Stomach smooth muscle (tissue), 2 donors: ENCODE measurements at regions not wholly inside any gene's neighbourhood (a gene's known extent, or its start where the extent isn't known, plus 50 kb on each side); places are given as distances from the start of the nearest gene placed in this dataset.

Source experiments
- H3K27ac ChIP-seq: one replicate; pipeline ENCODE4 v1.7.0; 2013; ENCODE audit warnings: mild to moderate bottlenecking, low read length, inconsistent platforms
- H3K27me3 ChIP-seq, 2 donors: one replicate each; pipeline ENCODE4 v1.7.0; 2013; ENCODE audit warnings: low read length in 2 of 2; ENCODE audit not compliant: insufficient read depth in 2 of 2, control insufficient read depth in 1 of 2
- H3K36me3 ChIP-seq, 2 donors: one replicate each; pipeline ENCODE4 v1.7.0; 2013; ENCODE audit warnings: low read length in 2 of 2; ENCODE audit not compliant: control insufficient read depth in 2 of 2, insufficient read depth in 2 of 2
- H3K4me1 ChIP-seq: one replicate; pipeline ENCODE4 v1.7.0; 2013; ENCODE audit warnings: low read length; ENCODE audit not compliant: control insufficient read depth, insufficient read depth
- H3K4me3 ChIP-seq, 2 donors: one replicate each; pipeline ENCODE4 v1.7.0; 2013; ENCODE audit warnings: low read length in 2 of 2
- H3K9ac ChIP-seq, 2 donors: one replicate each; pipeline ENCODE4 v1.7.0; 2013; ENCODE audit warnings: low read length in 2 of 2, mild to moderate bottlenecking in 1 of 2
- H3K9me3 ChIP-seq, 2 donors: one replicate each; pipeline ENCODE4 v1.7.0; 2013; ENCODE audit warnings: low read length in 2 of 2; ENCODE audit not compliant: control insufficient read depth in 2 of 2
- donor health status: healthy.
- donor health status: Pancreatic carcinoma.

DNA sequence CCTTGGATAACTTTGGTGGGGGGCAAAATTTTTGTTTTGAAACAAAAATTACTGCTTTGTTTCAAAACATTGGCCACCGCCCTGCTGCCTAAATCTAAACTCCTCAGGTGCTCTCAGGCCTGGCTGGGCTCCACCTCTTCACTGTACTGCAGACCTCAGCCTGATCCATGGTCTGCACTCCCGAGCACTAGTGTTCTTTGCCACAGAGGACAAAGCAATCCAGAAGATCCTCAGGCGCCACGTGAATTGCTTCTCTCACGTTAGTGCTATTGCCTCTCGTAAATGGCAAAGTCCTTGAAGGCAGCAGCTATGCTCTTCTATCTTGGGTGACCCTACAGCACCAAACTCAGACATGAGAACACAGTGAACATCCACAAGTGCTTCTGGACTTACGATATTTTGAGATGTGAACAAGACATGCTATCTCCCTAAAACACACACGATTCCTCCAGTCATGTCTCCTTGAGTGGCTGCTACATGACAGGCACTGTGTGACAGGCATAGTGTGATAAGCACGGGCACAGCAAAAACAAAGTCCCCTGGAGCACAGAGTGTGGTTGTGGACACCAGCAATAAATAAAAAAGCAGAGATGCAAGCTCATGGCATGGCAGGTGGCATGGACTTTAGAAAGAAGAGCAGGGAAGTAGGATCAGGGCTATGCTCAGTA, 582.1 kb upstream of the DPP6 start:
- no peaks in the 10 kb centered on the region for H3K27me3 ChIP-seq
- peaks cover 3% of the 10 kb centered on the region for H3K4me1 ChIP-seq
- no peak overlapping the region for H3K27ac ChIP-seq
- H3K4me3 ChIP-seq = no peak overlapping the region
- no peak overlapping the region for H3K9ac ChIP-seq
- H3K9me3 ChIP-seq = no peaks in the 10 kb centered on the region
- no peaks in the 10 kb centered on the region for H3K36me3 ChIP-seq

DNA sequence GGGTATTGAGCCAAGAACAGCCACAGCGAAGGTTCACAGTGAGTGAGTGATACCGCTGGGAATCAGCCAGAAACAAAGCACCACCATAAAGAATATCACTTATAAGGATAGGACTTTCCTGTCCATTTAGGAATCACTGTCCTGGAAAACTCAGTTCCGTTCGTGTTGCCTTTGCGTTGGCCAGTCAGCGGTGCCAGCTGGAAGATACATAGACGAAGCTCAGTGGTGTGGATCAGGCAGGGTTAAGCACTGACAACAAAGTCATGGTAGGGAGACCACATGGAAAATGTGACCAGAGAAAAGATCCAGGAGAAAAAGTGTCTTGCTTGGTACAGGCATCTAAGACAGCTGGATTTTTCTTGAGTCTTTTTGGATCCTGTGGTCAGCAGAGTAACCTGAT, 579.7 kb upstream of the DPP6 start:
- no peaks in the 10 kb centered on the region for H3K36me3 ChIP-seq
- peaks cover 6% of the 10 kb centered on the region for H3K4me1 ChIP-seq
- no peak overlapping the region for H3K4me3 ChIP-seq
- no peak overlapping the region for H3K9ac ChIP-seq
- H3K27ac ChIP-seq = no peak overlapping the region
- H3K27me3 ChIP-seq = no peaks in the 10 kb centered on the region
- H3K9me3 ChIP-seq = no peaks in the 10 kb centered on the region

DNA sequence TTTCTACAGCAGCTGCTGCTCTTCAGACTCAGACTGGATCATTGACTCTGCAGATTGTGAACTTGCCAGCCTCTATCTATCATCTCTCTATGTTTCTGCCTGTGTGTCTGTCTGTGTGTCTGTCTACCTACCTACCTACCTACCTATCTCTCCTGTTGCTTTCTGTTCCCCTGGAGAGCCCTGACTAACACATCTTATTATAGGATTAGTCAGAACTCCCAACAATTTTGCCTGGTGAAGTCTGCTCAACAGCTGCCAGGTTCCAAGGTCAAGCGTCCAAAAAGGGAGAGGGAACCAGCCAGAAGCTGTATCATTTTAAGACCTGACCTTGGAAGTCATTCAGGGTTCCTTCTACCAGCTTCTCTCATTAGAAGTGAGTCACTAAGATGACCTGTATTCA, 579.0 kb upstream of the DPP6 start:
- no peak overlapping the region for H3K4me3 ChIP-seq
- H3K27me3 ChIP-seq = no peaks in the 10 kb centered on the region
- no peak overlapping the region for H3K9ac ChIP-seq
- H3K4me1 ChIP-seq = peaks cover 6% of the 10 kb centered on the region
- H3K36me3 ChIP-seq = no peaks in the 10 kb centered on the region
- H3K9me3 ChIP-seq = no peaks in the 10 kb centered on the region
- no peak overlapping the region for H3K27ac ChIP-seq

DNA sequence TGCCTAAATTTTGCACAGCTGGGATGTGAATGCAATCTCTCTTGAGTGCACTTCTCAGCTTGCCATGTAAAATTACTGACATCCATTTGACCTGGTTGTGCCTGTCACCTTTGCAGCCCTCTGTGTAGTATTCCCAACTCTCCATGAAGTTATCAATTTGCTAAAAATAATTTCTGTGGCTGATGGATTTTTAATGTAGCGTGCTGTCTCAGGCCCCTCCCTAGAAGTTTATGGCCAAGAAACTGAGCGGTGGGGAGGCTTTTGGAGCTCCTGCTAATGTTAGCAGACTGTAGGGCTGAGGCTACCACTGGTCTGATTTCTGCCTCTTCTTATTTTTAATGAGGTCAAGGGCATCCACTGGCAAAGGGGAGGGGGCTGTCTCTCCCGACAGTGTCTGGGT, 577.0 kb upstream of the DPP6 start:
- Histone ChIP-seq H3K4me3 (no peak overlapping the region), H3K9ac (no peak overlapping the region), H3K36me3 (no peaks in the 10 kb centered on the region), H3K4me1 (peaks cover 6% of the 10 kb centered on the region), H3K27ac (no peak overlapping the region), H3K9me3 (peaks cover 0 to 3% of the 10 kb centered on the region in 2 donors), H3K27me3 (no peaks in the 10 kb centered on the region)

- Histone ChIP-seq H3K36me3 (no peaks in the 10 kb centered on the region), H3K27me3 (no peaks in the 10 kb centered on the region), H3K9me3 (peaks cover 0 to 3% of the 10 kb centered on the region in 2 donors), H3K4me3 (no peak overlapping the region), H3K4me1 (peaks cover 6% of the 10 kb centered on the region), H3K27ac (no peak overlapping the region), H3K9ac (no peak overlapping the region)
Measured at GRCh38 chr7:153476166-153476565, 576.0 kb upstream of the DPP6 start.

- Histone ChIP-seq H3K4me1 (peaks cover 15% of the 10 kb centered on the region), H3K9ac (no peak overlapping the region), H3K36me3 (no peaks in the 10 kb centered on the region), H3K27ac (peak overlapping the region; percentile 31), H3K27me3 (no peaks in the 10 kb centered on the region), H3K9me3 (no peaks in the 10 kb centered on the region), H3K4me3 (no peak overlapping the region)
Measured at GRCh38 chr7:153496257-153496656, 555.9 kb upstream of the DPP6 start.

GRCh38 chr7:153503093-153503492, 549.1 kb upstream of the DPP6 start:
- Histone ChIP-seq H3K9me3 (peaks cover 0 to 7% of the 10 kb centered on the region in 2 donors), H3K27ac (no peak overlapping the region), H3K4me1 (peaks cover 9% of the 10 kb centered on the region), H3K36me3 (no peaks in the 10 kb centered on the region), H3K27me3 (no peaks in the 10 kb centered on the region), H3K4me3 (no peak overlapping the region), H3K9ac (no peak overlapping the region)

GRCh38 chr7:153504288-153505075, 547.7 kb upstream of the DPP6 start:
- no peak overlapping the region for H3K9ac ChIP-seq
- H3K27ac ChIP-seq = no peak overlapping the region
- no peak overlapping the region for H3K4me3 ChIP-seq
- no peaks in the 10 kb centered on the region for H3K36me3 ChIP-seq
- H3K9me3 ChIP-seq = peaks cover 0 to 7% of the 10 kb centered on the region in 2 donors
- peaks cover 9% of the 10 kb centered on the region for H3K4me1 ChIP-seq
- H3K27me3 ChIP-seq = no peaks in the 10 kb centered on the region

- Histone ChIP-seq H3K4me1 (peaks cover 17% of the 10 kb centered on the region), H3K27me3 (no peaks in the 10 kb centered on the region), H3K27ac (peak overlapping the region; percentile 6), H3K4me3 (no peak overlapping the region), H3K9me3 (peaks cover 0 to 7% of the 10 kb centered on the region in 2 donors), H3K36me3 (no peaks in the 10 kb centered on the region), H3K9ac (no peak overlapping the region)
Measured at GRCh38 chr7:153507885-153508284, 544.3 kb upstream of the DPP6 start.

GRCh38 chr7:153509768-153510167, 542.4 kb upstream of the DPP6 start:
- Histone ChIP-seq H3K27ac (no peak overlapping the region), H3K9ac (no peak overlapping the region), H3K36me3 (no peaks in the 10 kb centered on the region), H3K4me3 (no peak overlapping the region), H3K4me1 (peaks cover 9% of the 10 kb centered on the region), H3K9me3 (peaks cover 0 to 7% of the 10 kb centered on the region in 2 donors), H3K27me3 (no peaks in the 10 kb centered on the region)

DNA sequence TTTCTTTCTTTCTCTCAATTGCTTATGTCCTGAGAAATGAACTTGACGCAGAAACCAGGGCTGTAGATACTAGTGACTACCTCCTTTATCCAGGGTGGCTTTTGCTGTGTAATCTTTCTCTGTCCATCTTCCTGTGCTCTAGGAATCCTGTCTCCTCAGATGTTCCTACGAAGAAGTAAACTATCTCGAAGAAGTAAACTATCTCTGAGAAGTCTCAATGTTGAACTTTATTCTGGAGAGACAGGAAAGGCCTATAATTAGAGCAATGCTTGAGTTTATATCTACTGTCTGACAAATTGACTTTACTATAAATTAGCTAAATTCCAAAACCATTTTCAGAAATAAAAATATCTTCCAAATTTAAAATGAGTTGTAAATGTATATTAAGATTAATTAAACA, 541.5 kb upstream of the DPP6 start:
- H3K4me1 ChIP-seq = peaks cover 9% of the 10 kb centered on the region
- H3K27ac ChIP-seq = peak overlapping the region; percentile 42

More for the DNA sequence above, 541.5 kb upstream of the DPP6 start:
- no peaks in the 10 kb centered on the region for H3K27me3 ChIP-seq
- H3K4me3 ChIP-seq = no peak overlapping the region
- no peaks in the 10 kb centered on the region for H3K36me3 ChIP-seq
- peaks cover 0 to 7% of the 10 kb centered on the region in 2 donors for H3K9me3 ChIP-seq
- H3K9ac ChIP-seq = no peak overlapping the region
